Gastroesophageal sphincter (tissue), 3 donors: ENCODE measurements at regions not wholly inside any gene's neighbourhood (a gene's known extent, or its start where the extent isn't known, plus 50 kb on each side); places are given as distances from the start of the nearest gene placed in this dataset.

Source experiments
- POLR2A ChIP-seq, 2 donors: fragments of 450-650 bp; IDR thresholded peaks; one replicate each; pipeline ENCODE4 v1.6.1; 2017; ENCODE audit warnings: antibody characterized with exemption in 2 of 2, mild to moderate bottlenecking in 2 of 2, moderate library complexity in 1 of 2
- POLR2AphosphoS5 ChIP-seq: sonication (generic); formaldehyde crosslinking; IDR thresholded peaks from one replicate; pipeline ENCODE4 v1.6.1; 2017; ENCODE audit warnings: antibody characterized with exemption
- TF ChIP-seq, protein P1 (sequence below), 4 experiments: fragments of 200-600 bp in 2 of 4; fragments of 450-650 bp in 2 of 4; sonication (generic) in 1 of 4; IDR thresholded peaks; one replicate each; pipeline ENCODE4 v1.5.1; 2017 to 2019; ENCODE audit warnings: antibody characterized with exemption in 4 of 4, mild to moderate bottlenecking in 2 of 4, moderate library complexity in 2 of 4

DNA sequence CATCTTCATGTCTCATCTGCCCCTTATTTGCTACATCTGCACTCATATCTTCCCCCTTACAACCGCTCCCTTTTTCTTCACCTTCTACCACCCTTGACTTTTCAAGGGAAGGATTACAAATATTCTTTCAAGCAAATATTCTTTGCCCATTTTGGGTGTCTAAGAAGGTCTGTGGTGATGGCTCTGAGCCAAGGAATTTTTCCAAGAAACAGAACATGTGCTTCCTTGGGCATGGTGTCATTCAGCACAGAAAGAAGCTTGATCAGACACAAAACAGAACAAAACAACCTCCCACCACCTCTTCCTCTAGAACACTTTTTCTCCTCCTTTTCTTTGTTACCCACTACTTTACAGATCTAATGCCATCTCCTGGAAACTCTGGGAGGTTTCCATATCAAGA is 313.7 kb downstream of the SATB2 start:
- TF ChIP-seq, protein P1, sequence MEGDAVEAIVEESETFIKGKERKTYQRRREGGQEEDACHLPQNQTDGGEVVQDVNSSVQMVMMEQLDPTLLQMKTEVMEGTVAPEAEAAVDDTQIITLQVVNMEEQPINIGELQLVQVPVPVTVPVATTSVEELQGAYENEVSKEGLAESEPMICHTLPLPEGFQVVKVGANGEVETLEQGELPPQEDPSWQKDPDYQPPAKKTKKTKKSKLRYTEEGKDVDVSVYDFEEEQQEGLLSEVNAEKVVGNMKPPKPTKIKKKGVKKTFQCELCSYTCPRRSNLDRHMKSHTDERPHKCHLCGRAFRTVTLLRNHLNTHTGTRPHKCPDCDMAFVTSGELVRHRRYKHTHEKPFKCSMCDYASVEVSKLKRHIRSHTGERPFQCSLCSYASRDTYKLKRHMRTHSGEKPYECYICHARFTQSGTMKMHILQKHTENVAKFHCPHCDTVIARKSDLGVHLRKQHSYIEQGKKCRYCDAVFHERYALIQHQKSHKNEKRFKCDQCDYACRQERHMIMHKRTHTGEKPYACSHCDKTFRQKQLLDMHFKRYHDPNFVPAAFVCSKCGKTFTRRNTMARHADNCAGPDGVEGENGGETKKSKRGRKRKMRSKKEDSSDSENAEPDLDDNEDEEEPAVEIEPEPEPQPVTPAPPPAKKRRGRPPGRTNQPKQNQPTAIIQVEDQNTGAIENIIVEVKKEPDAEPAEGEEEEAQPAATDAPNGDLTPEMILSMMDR (IDR thresholded peaks at IDR 0.05) = no peak
- TF ChIP-seq POLR2AphosphoS5 (no peak), POLR2A (IDR thresholded peaks at IDR 0.05) (no peak)
